Fibroblast of the aortic adventitia (primary cell): ENCODE measurements at regions not wholly inside any gene's neighbourhood (a gene's known extent, or its start where the extent isn't known, plus 50 kb on each side); places are given as distances from the start of the nearest gene placed in this dataset.

Source experiments
- DNase-seq: peaks from one replicate; pipeline ENCODE4 v3.0.0-alpha.2; 2010; ENCODE audit warnings: low read depth
- H3K4me3 ChIP-seq: 2 replicates; pipeline ENCODE4 v1.5.1; 2011; ENCODE audit warnings: low read depth, mild to moderate bottlenecking, control low read depth, low read length, moderate library complexity
- CTCF ChIP-seq: IDR thresholded peaks from 2 replicates; pipeline ENCODE4 v1.5.1; 2011; ENCODE audit warnings: mild to moderate bottlenecking, low read length, control low read depth, inconsistent platforms; ENCODE audit not compliant: insufficient read depth

GRCh38 chr4:36638273-36638811 is 356.9 kb downstream of the DTHD1 start:
- H3K4me3 ChIP-seq: no peak overlapping the region
- no peak for DNase-seq
- no peak for TF ChIP-seq CTCF

- H3K4me3 ChIP-seq: no peak overlapping the region
- no peak for DNase-seq
- TF ChIP-seq CTCF: no peak
These were observed 359.5 kb downstream of the DTHD1 start for GRCh38 chr4:36640876-36641275.

GRCh38 chr4:36651253-36651652 is 369.8 kb downstream of the DTHD1 start:
- TF ChIP-seq CTCF: no peak
- no peak overlapping the region for H3K4me3 ChIP-seq
- DNase-seq: no peak

- no peak for TF ChIP-seq CTCF
- DNase-seq: no peak
- no peak overlapping the region for H3K4me3 ChIP-seq
These were observed 371.4 kb downstream of the DTHD1 start for GRCh38 chr4:36652857-36653256.

GRCh38 chr4:36665985-36666527 is 384.6 kb downstream of the DTHD1 start:
- no peak overlapping the region for H3K4me3 ChIP-seq
- no peak for TF ChIP-seq CTCF
- no peak for DNase-seq

GRCh38 chr4:36675436-36675835 is 394.0 kb downstream of the DTHD1 start:
- DNase-seq: no peak
- H3K4me3 ChIP-seq: no peak overlapping the region
- TF ChIP-seq CTCF: no peak
